ENCODE measurements at regions not wholly inside any gene's neighbourhood (a gene's known extent, or its start where the extent isn't known, plus 50 kb on each side); places are given as distances from the start of the nearest gene placed in this dataset.
A peak's percentile ranks its signal among the peaks of the same experiment; 100 is the strongest.
"Not testable (repeated sequence)": the region's sequence is repeated elsewhere in the genome, so short reads cannot be mapped to it uniquely, and the experiment has no call there.

DNA sequence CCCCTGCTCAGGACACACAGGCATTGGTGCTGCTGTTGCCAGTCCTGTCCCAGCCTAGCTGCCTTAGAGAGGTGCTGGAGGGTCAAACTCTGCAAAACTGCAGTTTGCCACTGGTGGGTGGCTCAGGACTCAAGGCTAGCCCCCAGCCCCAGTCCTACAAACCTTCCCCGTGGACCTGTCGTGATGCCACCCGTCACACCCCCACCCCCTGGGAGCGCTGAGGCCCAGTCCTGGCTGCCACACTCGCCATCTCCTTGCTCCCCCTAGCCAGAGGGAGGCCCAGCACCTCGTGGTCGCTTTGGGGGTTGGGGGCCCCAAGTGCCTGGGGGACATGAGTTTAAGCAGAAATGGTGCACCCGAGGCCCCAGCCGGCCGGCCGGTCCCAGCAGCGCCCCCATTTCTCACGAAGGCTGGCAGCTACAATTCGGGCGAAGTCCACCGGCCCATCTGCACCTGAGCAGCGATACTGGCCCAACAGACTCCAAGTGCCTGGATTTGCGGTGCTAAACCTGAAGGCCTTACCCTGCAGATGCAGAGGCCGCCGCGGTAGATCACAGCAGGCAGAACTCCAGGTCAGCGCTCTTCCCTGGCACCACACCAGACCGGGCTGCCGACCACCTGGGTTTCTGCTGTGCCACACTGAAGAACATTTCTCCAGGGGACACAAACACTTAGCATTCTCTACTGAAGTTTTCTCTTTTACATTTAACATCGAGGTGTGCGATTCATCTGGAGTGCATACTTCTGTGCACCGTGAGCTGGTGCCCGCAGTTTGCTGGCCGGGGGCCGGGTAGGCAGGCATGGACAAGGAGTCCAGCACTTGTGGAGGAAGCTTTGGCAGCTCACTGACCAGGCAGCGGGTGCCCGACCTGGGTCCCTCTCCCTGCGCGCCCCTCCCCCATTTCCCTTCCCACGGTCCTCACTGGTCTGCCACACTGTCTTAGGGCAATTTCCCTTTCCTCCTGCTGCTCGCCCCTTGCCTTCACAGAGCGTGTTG lies 130.0 kb downstream of the KCNJ12 start:
- Histone ChIP-seq H3K27ac (no peak overlapping the region), H3K9me3 (no peaks in the 10 kb centered on the region), H3K4me3 (no peak overlapping the region), H3K27me3 (peaks cover 0 to 5% of the 10 kb centered on the region in 2 donors), H3K4me1 (no peaks in the 10 kb centered on the region), H3K36me3 (no peaks in the 10 kb centered on the region)
- TF ChIP-seq POLR2A (IDR thresholded peaks at IDR 0.05) (no peak), POLR2AphosphoS5 (IDR thresholded peaks at IDR 0.05) (no peak)
- TF ChIP-seq, protein P1, sequence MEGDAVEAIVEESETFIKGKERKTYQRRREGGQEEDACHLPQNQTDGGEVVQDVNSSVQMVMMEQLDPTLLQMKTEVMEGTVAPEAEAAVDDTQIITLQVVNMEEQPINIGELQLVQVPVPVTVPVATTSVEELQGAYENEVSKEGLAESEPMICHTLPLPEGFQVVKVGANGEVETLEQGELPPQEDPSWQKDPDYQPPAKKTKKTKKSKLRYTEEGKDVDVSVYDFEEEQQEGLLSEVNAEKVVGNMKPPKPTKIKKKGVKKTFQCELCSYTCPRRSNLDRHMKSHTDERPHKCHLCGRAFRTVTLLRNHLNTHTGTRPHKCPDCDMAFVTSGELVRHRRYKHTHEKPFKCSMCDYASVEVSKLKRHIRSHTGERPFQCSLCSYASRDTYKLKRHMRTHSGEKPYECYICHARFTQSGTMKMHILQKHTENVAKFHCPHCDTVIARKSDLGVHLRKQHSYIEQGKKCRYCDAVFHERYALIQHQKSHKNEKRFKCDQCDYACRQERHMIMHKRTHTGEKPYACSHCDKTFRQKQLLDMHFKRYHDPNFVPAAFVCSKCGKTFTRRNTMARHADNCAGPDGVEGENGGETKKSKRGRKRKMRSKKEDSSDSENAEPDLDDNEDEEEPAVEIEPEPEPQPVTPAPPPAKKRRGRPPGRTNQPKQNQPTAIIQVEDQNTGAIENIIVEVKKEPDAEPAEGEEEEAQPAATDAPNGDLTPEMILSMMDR (IDR thresholded peaks at IDR 0.05): no peak
- intact Hi-C loops (cut with DNase I; ENCODE audit: low total_unique reads): no loop called here
- DNase-seq (ENCODE audit: low spot score in 2 of 2): no peak

DNA sequence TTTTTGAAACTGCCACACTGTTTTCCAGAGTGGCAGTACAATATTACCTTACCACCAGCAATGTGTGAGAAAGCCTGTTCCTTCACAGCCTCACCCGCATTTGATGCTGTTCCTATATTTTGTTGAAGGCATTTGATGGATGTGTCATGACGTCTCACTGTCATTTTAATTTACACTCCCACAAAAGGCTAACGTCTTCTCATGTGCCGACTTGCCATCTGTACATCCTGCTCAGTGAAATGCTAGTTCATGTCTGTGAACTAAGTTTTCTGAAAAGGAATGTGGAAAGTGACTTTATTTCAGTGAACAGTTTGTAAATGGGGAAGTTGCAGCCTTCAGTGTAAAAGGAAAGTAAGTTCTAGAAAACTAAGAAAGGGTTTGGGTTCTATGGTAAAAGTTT lies 131.6 kb downstream of the KCNJ12 start:
- H3K27ac ChIP-seq; H3K4me3 ChIP-seq; H3K9me3 ChIP-seq; H3K4me1 ChIP-seq; H3K27me3 ChIP-seq; intact Hi-C loops (cut with DNase I; ENCODE audit: low total_unique reads); H3K36me3 ChIP-seq; DNase-seq (ENCODE audit: low spot score in 2 of 2): not testable (repeated sequence)

DNA sequence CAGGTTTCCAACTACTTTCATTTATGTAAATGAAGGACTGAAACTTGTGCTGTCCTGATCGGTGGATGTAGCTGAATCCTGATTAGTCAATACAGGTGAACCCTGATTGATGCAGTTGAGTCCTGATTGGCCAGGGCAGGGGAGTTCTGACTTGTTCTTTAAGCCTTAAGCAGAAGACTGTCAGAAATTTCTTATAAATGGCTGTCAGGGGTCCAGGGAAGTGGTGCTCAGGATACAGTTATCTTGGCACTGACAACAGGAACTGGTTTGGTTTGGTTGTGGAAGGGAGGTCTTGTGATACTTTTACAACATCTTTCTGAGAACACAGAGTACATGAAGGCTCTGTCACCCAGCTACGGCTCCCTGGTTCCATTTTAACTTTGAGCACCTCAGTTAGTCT lies 132.1 kb downstream of the KCNJ12 start:
- no peak overlapping the region for H3K4me3 ChIP-seq
- no peak for TF ChIP-seq POLR2AphosphoS5 (IDR thresholded peaks at IDR 0.05)
- intact Hi-C loops (cut with DNase I; ENCODE audit: low total_unique reads): no loop called here

DNA sequence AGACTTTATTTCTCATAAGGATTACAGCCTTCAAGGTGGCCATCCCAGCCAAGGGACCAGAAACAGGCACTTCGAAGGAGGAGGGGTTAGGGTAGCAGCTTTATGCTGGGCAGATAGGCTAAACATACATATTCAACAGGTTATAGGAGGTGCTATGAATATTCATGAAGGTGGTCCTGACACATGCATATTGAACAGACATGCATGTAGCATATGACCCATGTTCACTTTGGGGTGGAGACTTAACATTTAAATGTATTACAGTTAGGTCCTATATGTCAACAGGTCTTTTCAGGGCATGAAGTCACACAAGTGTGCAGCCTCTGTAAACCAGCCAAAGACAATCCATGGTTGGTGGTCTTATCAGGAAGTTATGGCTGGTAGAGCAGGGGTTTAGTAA lies 133.2 kb downstream of the KCNJ12 start:
- H3K36me3 ChIP-seq; DNase-seq (ENCODE audit: low spot score in 2 of 2); H3K27me3 ChIP-seq; H3K27ac ChIP-seq; H3K4me3 ChIP-seq; H3K4me1 ChIP-seq; intact Hi-C loops (cut with DNase I; ENCODE audit: low total_unique reads); H3K9me3 ChIP-seq: not testable (repeated sequence)

More for the DNA sequence above, 132.1 kb downstream of the KCNJ12 start:
- no peaks in the 10 kb centered on the region for H3K36me3 ChIP-seq
- H3K9me3 ChIP-seq: no peaks in the 10 kb centered on the region
- no peak for DNase-seq (ENCODE audit: low spot score in 2 of 2)
- H3K4me1 ChIP-seq: no peaks in the 10 kb centered on the region
- H3K27me3 ChIP-seq: peaks cover 0 to 5% of the 10 kb centered on the region in 2 donors
- no peak overlapping the region for H3K27ac ChIP-seq

DNA sequence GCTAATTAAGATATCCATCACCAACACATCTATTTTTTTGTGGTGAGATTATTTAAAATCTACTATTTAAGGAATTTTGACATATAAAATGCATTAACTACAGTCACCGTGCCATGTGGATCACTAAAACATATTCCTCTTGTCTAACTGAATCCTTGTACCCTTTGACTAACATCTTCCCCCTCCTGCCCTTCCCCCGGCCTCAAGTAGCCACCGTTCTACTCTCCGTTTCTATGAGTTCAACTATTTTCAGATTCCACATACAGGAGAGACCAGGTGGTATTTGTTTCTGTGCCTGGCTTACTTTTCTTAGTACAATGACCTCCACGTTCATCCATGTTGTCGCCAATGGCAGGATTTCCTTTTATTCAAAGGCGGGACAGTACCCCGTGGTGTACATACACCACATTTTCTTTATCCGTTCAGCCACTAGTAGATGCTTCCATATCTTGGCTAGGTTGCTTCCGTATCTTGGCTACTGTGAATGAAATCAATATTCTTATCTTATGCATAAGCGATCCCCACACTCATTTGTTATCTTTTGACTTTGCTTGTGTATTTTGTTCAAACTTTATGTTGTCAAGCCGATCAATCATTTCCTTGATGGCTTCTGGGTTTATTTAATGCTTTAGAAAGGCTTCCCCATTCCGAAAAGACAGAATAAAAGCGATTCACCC lies 134.7 kb downstream of the KCNJ12 start:
- intact Hi-C loops (cut with DNase I; ENCODE audit: low total_unique reads): no loop called here
- Histone ChIP-seq H3K4me3 (peak overlapping the region; percentile 43 to 74 (median 57)), H3K4me1 (no peaks in the 10 kb centered on the region), H3K36me3 (no peaks in the 10 kb centered on the region), H3K27me3 (peaks cover 0 to 5% of the 10 kb centered on the region in 2 donors), H3K9me3 (no peaks in the 10 kb centered on the region), H3K27ac (no peak overlapping the region)
- DNase-seq (ENCODE audit: low spot score in 2 of 2): no peak
- TF ChIP-seq POLR2AphosphoS5 (IDR thresholded peaks at IDR 0.05) (no peak), POLR2A (IDR thresholded peaks at IDR 0.05) (no peak)
- TF ChIP-seq, protein P1 (IDR thresholded peaks at IDR 0.05): no peak

DNA sequence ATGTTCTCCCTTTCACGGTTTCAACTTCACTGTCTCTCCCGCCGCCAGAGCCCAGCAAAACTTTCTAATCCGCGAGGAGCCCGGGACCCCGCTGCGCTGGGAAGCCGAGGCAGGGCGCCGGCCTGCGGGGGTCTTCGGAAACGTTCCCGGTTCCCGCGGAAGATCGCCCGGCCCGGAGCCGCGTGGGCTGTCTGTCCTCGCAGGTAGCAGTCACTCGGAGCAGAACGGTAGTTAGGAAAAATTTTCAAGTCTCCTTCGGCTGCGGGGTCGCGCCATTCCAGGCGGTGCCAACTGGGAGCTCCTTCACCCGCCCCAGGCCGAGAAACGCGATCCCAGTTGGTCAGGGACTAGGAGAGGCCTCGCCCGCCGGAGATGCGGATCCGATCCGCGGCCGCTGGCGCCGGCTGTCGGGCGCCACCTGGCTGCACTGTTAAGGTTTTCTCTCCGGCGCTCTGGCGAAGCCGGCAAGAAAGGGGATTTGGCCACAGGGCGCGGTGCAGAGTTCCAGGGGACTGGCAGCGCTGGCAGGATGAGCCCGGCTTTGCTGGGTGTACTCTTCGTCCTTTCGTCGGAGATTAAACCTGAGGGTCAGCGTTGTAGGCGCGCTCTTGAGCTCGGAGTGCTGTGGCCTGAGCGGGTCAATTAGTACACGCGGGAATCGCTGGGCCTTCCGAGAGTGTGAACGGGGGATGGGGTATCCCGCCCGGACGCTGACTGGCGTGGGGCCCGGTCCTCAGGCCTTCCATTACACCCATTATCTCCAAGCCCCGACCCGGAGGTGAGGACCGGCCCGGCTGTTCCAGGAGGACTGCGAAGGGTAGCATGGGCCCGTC lies 135.4 kb downstream of the KCNJ12 start:
- H3K4me3 ChIP-seq: peak overlapping the region; percentile 43 to 74 (median 57)
- DNase-seq (ENCODE audit: low spot score in 2 of 2): peak; percentile 68 to 78
- H3K4me1 ChIP-seq: no peaks in the 10 kb centered on the region
- no peaks in the 10 kb centered on the region for H3K27me3 ChIP-seq
- H3K36me3 ChIP-seq: no peaks in the 10 kb centered on the region
- H3K9me3 ChIP-seq: no peaks in the 10 kb centered on the region
- intact Hi-C loops (cut with DNase I; ENCODE audit: low total_unique reads): no loop called here
- TF ChIP-seq POLR2A (IDR thresholded peaks at IDR 0.05) (no peak), POLR2AphosphoS5 (IDR thresholded peaks at IDR 0.05) (no peak)
- TF ChIP-seq, protein P1 (IDR thresholded peaks at IDR 0.05): peak in 2 of 3 donors; percentile 39 to 56
- peak overlapping the region in 1 of 2 donors; percentile 53 for H3K27ac ChIP-seq

Data from breast epithelium (tissue), 4 donors.